HG03354 (cell line): ENCODE measurements at regions not wholly inside any gene's neighbourhood (a gene's known extent, or its start where the extent isn't known, plus 50 kb on each side); places are given as distances from the start of the nearest gene placed in this dataset.
A peak's percentile ranks its signal among the peaks of the same experiment; 100 is the strongest.
"Not testable (repeated sequence)": the region's sequence is repeated elsewhere in the genome, so short reads cannot be mapped to it uniquely, and the experiment has no call there.

Experiments used
- ATAC-seq: cut with Tn5 transposase; IDR thresholded peaks from one replicate; pipeline ENCODE4 v1.9.1; 2021; ENCODE audit warnings: mild to moderate bottlenecking; ENCODE audit not compliant: unreplicated experiment, poor library complexity, severe bottlenecking

DNA sequence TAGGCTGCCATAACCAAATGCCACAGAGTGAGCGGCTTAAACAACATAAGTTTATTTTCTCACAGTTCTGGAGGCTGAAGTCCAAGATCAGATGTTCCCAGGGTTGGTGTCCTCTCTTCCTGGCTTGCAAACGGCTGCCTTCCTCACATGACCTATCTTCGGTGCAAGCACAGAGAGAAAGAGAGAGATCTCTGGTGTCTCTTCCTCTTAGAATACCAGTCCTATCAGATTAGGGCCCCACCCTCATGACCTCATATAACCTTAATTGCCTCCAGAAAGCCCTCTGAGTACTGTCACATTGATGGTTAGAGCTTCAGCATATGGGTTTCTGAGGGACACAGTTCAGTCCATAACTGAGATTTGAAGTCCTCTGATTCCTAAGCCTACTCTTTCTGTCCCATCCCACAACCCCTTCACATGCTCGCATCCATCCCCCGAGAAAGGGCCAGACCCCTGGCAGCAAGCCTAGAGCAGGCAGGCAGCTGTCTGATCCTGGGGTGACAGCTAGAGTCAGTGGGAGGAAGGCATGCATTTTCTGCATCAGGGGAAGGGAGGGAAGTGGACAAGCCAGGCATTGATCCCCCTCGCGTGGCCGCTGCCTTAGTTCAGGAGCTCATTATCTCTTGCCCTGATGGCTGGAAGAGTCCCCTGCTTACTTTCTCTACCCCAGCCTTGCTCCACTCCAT, 114.1 kb downstream of the FAR1 start:
- no peak for ATAC-seq

DNA sequence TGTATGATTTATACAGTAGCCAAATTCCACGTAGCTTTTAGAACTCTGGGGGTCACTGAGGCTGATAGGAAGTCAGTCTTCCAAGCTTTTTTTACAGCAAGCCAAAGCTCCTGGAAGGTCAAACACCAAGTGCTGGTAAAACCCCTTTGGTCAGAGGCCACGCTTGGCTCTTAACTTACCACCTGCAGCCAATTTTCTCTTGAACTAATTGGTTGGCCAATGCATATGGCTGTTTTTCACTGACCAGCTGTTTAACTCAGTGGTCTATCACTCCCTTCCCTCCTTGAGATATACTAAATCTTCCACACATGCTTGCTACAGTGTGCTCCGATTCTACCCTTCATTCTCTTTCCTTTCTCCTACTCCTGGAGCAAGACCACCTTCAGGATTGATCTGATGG, 116.0 kb downstream of the FAR1 start:
- ATAC-seq = no peak

DNA sequence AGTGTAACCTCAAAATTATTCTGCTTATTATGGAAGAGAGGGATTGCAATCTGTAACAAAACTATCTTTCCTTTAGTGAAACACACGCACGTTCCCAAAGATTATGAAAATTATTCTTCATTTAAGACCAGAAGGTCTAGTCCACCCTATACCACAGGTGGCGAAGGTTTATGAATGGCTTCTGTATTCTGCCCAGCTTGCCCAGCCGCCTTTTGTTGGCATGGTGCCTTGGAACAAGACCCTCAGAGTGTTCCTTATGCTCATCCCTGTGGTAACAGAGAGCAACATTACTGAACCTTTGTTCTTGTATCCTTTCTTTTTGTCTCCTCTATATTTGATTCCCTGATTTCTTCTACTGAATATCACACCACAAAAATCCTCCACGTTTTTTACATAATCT, 116.4 kb downstream of the FAR1 start:
- ATAC-seq = no peak

DNA sequence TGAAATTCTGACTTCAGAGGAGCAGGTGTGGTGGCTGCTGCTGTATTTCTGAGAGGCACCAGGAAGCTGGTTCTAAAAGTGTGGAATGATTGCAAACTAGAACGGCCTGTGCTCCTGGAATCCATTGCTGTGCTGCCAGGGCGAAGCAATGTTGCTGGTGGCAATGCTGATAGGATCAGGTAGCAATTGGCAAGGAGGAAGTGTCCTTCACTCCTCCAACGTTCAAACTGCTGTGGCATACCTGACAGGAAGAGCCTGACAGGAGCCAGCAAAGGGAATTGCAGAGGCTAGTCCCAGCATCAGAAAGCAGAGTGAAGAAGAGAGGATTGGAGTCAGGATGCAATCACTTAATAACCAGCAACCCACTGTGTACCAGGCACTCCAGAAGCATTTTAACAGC, 118.2 kb downstream of the FAR1 start:
- no peak for ATAC-seq

DNA sequence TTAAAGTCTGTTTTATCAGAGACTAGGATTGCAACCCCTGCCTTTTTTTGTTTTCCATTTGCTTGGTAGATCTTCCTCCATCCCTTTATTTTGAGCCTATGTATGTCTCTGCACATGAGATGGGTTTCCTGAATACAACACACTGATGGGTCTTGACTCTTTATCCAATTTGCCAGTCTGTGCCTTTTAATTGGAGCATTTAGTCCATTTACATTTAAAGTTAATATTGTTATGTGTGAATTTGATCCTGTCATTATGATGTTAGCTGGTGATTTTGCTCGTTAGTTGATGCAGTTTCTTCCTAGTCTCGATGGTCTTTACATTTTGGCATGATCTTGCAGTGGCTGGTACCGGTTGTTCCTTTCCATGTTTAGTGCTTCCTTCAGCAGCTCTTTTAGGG, 129.1 kb downstream of the FAR1 start:
- ATAC-seq = not testable (repeated sequence)

DNA sequence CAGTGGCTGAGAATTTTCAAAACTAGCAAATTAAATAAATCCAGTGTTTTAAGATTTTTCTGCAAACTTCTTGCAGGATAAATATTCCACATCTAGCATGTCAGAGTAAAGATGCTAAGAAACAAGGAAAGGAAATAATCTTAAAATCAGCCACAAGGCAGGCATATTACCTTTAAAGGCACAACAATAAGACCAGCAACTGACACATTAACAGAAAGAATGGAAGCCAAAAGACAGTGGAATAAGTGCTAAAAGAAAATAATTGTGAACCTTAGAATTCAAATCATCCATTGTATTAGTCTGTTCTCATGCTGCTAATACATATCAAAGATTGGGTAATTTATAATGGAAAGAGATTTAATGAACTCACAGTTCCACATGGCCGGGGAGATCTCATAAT, 132.4 kb downstream of the FAR1 start:
- ATAC-seq = no peak

DNA sequence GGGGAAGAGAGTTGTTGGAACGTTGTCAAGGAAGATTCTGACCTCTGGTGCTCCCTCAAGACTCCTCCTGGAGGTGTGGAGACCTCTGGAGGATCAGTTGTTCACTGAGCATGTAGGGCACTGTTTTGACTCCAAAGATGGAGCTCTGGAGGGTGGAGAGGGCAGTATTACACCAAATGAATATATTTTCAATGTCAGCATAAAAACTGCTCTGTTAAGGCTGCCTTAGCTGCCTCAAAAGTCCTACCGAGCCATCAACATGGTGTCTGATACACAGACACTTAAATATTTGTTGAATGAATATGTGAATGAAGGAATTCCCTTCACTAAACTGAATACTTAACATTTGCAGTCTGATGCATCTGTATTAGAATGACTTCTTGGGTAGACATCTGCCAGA, 144.2 kb upstream of the SPON1 start:
- ATAC-seq = no peak

DNA sequence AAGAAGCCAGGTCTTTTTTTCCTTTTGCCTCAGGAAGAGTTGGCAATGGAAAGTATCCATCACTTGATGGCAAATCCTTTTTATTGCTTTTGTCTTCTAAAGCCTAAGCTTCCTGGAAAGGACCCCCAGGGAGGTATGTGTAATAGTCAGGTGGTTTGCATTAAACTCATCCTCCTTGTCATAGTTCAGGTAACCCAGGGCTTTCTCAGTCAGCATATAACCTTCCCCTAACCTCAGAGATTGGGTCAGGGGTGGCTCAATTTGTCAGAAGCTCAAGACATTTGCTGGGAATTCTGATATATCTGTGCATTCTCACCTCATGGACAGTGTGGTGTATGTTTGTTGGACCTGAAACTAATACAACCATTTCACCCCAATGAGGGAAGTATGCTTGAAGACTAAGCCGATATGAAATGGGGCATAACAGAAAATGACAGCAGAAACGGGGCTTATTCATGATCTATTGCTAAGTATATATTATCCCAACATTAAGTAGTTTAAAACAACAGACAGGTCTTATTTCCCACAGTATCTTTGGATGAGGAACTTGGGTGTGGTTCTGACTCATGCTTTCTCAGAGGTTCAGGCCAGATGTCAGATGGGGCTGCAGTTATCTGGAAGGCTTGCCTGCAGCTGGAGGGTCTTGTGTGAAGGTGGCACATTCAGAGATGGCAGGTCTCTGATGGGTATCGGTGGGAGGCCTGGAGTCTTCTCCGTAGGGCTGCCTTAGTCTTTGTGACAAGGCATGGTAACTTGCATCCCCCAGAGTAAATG, 135.8 kb upstream of the SPON1 start:
- no peak for ATAC-seq

DNA sequence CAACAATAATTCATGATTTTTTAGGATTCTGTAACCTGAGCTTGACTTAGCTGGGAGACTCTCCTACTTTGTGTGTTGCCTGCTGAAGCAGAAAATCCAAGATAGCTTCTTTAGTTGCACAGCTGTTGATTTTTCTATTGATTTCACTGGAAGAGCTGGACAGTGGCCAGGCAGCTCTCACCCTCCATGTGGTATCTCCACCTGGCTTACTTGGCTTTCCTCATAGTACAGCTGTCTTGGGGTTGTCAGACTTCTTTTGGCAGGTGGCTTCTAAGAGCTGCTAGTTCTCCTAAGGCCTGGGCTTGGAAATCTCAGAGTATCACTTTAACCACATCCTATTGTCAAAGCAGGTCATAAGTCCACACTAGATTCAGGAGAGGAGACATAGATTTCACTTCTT, 130.8 kb upstream of the SPON1 start:
- no peak for ATAC-seq

DNA sequence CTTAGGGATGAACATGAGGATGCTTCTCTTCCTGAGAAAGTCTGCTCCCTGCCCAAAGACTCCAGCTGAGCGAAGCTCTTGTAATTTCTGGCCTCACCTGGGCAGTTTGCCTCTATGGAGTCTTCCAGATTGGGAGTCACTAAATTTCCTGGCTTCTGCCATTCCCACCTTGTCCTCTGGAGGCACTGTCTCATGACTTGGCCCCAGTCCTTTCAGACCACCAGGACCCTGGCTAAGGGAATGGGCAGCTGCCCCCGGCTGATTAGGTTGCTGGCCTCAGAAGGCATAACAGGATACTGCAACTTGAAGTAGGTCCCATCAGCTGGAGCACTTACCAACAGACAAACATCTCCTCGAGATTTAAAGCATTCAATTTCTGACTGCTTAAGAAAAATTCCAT, 128.1 kb upstream of the SPON1 start:
- ATAC-seq = no peak

DNA sequence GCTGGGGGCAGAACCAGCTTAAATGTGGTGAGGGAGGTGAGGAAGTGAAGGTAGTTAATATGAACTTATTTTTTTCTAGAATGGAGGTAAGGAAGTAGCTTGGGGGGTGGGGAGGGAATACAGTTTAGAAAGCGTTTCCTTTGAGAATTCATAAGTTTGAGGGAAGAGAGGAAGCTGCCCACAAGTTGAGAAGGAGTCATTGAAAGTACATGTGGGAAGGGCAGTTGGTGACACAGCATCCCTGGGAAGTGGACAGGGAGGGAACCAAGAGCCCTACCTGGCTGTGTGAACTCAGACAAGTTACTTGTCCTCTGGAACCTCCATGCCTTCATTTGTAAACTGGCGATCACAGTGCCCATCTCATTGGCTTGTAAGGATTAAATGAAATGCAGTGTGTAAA, 125.9 kb upstream of the SPON1 start:
- no peak for ATAC-seq

DNA sequence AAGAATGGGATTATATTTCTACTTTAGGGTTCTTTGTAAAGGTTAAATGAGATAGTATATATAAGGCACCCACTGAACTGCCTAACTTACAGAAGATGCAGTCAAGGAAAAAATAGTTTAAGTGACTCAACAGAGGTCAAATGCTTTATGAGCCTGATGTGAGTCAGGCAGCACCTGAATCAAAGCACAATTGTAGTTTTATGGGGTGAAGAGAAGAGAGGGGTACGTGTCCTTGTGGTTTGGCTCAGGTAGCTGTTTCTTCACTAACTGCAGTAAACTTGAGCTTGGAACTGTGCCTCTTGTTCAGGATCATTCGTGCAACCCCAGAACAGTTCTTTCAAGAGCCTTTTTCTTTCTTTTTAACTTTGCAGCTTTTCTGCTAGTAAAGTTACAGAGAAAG, 125.2 kb upstream of the SPON1 start:
- no peak for ATAC-seq

DNA sequence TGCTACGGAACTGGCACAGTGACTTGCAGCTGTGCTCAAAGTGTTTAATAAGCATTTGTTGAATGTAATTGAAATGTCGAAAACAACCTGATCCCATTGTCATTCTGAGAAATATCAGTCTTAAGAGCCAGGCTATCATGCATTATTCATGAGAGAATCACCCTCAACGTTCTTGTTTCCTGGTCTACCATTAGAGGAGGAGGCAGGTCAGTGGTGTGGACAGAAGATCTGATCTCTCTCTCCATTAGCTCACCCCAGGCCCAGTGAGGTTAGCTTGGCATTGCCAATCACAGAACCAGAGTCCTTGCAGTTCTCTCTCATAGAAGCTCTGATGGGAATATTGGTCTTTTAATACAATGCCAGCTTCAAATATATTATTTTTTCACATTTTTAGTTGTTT, 121.1 kb upstream of the SPON1 start:
- no peak for ATAC-seq

DNA sequence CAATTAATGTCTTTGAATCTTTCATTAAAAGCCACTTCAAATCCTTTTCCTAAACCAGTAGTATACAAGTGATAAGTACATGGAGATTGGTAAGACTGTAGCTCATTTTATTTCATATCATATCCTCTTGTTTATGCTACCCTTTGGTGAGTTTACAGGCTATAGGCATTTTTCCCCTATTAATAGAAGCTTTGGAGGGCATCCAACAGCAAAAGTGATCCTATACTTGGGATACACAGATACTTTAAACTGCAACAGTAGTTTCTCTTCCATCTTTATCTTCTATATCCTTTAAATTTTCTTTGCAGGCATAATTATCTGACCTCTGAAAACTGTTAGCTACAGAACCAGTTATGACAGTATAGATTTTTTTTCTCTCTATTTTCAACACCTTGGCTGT, 114.5 kb upstream of the SPON1 start:
- ATAC-seq = no peak

DNA sequence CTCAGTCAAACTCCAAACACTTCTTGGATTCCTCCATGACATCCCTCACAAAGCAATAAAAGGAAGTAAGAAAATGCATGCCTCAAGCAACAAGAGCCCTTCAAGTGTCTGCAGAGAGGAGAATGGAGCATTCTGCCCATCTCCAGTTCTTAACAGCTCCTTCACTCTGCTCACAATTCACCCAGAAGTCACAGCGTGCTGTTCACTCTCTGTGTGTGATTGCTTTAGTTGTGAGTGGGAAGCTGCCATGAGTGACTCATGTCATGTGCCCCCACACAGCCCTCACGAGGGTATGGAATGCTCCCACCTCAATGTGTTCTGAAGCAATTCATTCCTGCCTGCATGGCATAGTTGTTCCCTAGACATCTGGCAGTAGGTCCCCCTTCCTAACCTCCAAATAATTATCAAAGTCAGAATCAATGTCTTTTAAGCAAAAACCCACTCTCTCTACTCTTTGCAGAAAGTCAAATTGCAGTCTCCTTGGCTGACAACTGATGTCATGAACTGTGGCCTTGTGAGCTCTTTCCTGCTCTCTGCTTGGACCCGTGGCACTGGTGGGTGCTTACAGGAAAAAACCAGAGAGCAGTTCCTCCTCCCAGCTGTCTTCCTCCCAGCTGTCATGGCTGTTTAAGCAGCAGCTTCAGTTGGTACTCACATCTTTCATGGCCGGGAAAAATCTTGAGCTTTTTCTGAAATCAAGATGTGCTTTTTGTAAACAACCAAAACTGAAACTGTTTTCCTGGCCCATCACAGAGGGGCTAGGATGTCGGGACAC, 112.1 kb upstream of the SPON1 start:
- no peak for ATAC-seq

DNA sequence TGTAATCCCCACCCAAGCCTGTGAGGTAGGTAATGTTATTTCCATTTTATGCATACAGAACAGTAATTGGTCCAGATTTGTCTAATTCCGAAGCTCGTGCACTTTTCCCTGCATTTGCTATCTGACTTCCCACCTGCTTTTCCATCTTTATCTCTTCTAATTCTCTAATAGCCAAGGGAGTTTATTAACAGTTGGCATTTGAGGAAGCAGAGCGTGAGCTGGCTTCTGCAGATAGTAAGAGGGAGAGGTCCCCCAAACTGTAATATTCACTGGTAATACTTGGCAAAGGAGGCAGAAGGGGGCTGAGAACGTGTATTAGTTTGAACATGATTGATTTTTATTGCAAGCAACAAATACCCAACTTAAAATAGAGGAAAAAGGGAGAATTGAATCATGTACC, 110.8 kb upstream of the SPON1 start:
- no peak for ATAC-seq

DNA sequence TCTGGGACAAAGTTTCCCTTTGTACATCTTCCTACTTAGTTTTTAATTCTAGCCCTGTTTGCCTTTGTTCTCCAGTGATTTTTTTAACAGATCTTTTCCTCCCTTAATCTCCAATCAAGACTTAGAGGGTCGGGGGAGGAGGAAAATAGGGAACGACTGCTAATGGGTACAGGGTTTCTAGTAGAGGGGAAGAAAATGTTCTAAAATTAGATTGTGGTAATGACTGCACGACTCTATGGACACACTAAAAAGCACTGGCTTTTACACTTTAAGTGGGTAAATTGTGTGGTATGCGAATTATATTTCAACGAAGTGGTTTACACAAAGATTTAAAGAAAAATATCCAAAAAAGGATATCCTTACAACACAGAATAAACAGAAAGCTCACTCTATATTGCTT, 110.0 kb upstream of the SPON1 start:
- no peak for ATAC-seq

DNA sequence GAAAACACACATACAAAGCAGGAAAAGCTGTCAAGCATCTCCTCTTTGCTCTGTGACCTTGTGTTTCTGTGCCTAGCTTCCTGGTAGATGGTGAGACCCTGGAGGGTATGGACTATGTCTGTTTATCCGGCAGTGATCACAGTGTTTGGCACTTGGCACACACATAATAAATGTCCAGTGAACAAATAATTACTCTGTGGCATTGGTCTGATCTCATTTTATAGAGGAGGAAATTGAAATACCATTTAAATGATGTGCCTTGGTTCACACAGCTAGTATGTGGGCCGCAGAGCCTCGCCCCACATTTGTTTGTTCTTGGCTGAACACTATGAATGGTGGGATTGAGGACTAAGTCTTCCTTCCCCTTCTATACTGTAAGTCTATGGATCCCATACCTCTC, 104.7 kb upstream of the SPON1 start:
- no peak for ATAC-seq

DNA sequence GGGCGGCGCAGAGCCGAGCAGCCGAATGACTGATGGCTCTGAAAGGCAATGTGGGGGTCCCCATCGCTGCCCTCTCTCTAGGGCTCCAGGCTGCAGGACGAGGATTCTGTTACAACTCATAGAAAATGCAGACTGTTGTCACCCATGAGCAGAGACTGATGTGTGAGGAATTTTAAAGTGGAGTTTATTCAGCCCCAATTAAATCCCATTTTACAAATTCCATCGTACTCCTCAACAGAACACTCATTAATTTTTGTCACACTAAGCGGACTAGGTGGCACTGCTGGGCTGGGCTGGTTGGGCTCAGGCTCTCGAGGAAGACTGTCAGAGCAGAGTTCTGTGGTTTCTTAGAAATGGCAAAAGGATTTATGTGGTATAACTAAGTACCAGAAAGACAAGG, 102.6 kb upstream of the SPON1 start:
- no peak for ATAC-seq

DNA sequence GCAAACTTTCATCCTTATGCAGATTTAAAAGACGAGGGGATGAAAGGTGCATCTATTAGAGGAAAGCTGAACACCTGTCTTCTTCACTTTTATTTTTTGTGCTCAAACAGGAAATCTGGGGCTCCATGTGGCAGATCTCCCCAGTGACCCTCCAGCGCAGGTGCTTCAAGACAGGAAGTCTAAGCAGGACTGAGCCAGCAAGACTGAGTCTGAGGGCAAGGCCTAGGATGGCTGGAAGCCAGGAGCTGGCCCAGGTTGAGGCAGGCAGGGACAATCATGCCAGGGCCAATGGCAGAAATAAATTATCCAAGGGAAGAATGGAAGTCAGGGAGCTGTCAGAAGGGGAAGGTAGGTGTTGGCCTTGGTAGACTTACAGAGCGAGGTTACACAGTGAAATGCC, 101.1 kb upstream of the SPON1 start:
- ATAC-seq = peak; percentile 79

DNA sequence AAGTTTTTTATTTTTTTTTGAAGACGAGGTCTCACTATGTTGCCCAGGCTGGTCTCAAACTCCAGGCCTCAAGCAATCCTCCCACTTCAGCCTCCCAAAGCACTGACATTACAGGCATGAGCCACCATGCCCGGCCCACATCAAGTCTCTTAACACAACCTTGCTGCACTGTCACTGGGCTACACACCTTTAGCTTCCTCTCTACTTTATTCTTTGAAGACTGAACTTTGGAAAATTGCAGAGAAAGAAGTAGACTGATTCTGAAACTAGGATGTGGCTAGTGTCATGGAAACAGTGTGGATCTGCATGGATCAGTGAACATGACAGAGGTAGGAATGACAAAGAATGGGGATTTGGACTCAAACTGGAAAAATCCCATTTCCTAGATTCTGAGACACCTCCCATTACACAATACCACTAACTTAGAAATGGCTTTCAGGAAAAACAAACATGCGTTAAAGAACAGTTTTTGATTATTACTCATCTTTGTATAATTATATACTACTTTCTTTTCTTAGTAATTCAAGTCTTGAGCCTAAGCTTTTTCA, 99.6 kb upstream of the SPON1 start:
- ATAC-seq = no peak
